ENCODE measurements at regions not wholly inside any gene's neighbourhood (a gene's known extent, or its start where the extent isn't known, plus 50 kb on each side); places are given as distances from the start of the nearest gene placed in this dataset.
"Not testable (repeated sequence)": the region's sequence is repeated elsewhere in the genome, so short reads cannot be mapped to it uniquely, and the experiment has no call there.

DNA sequence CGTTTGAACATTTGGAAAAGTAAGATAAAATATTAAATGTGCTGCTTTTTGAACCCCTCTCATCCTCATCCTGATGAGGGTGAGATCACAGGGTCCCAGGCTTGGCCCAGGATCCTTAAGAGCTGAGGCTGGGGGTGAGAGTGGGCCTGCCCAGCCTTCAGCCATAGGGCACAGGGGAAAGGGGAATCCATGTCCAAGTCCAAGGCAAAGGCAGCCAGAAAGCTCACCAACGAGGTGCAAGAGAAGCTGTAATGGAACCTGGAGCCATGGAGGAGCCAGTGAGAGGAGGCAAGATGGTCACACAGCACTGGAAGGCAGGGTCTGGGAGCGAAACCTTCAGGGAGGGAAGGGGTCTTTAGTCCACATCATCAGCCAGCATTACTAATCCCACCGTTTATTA is 191.9 kb downstream of the RRAGC start:
- no peak for DNase-seq (ENCODE audit: low spot score)

DNA sequence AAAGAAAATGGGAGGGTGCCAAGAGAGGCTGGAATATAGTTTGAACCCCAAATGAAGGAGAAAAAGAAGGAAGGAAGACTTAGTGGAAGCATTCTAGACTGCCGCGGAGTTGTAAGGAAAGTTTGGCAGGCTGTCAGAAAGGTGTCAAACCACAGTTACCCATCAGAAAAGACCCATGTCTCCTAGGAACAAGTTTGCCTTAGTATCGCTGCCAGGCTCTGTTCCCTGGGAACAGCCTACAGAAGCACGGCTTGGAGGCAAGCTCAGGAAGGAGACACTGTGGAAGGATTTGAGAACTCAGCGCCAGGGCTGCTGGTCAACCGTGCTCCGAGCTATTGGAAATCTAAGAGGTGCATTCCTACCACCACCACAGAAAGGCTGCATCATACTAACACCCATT is 197.4 kb downstream of the RRAGC start:
- DNase-seq (ENCODE audit: low spot score): no peak

DNA sequence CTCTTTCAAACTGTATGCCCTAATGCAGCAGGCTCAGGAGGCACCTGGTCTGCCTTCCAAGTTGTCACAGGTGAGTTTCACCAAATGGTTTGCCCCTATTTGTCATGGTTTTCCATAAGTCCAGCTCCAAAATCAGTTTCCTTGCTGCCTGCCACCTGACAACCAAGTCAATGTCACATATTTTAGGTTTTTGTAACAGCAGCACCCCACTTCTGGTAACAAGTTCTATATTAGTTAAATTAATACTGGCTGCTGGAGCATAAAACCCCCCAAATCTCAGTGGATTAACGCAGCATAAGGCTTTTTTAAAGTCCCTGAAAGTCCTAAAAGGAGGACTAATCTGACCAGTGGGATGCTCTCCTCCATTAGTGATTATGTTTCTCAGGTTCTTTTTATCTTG is 200.7 kb downstream of the RRAGC start:
- DNase-seq (ENCODE audit: low spot score): no peak

DNA sequence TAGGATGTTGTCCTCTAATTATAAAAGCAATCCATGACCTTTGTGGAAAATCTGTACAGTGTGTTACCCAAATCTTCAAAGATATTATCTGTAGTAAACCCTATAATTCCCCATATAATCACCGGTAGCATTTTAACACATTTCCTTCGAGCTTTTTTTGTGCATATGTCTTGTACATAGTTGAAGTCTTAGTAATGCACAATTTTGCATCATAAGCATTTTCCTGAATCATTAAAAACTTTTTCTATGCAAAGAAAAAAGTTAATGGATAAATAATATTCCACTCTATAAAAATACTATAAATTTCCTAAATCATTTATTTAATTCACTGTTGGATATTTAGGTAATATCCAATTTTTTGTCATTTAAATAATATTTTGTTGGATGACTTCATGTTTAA is 201.7 kb downstream of the RRAGC start:
- no peak for DNase-seq (ENCODE audit: low spot score)

DNA sequence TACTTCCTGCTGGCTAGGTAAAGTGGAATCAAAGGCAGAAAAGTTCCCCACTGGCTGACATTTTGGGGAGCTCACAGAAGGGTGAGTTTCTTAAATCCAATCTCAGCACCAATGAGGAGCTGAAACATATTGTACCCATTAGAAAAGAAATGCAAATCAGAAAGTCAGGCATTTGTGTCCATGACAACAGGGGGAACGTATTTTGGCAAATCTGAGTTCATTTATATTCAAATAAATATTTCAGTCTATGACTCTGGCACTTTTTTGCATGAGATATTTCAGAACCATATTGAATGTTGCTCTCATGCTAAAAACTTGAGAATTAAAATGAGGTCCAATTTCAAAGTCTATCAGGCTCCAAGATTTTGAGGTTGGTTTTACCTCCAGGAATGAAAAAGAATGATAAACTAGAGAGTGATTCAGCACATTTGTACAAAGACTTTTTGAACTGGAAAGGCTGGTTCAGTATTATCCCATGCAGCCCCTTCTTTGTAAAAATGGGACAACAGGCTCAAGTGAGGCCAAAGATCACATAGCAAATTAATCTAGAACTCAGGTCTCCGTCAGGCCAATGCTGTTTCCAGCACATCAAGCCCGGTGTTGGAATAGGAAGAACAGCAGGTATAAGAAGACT is 202.2 kb downstream of the RRAGC start:
- DNase-seq (ENCODE audit: low spot score): no peak

DNA sequence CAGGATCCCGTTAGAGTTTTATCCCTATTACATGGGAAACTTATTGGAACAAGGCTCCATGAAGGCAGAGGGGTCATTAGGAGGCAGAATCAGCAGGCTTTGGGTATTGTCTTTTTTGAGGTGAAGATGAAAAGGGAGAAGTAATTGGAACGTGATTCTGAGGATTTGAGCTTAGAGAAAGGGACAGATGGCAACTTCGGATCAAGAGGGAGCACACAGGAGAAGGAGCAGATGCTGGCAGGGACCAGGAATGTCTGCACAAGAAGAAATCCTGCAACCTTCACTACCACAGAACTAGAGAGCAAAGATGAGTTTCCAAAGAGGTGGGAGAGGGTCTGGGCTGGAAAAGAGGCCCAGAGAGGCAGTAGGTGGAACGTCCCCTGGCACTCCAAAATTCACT is 202.8 kb downstream of the RRAGC start:
- DNase-seq (ENCODE audit: low spot score): no peak

DNA sequence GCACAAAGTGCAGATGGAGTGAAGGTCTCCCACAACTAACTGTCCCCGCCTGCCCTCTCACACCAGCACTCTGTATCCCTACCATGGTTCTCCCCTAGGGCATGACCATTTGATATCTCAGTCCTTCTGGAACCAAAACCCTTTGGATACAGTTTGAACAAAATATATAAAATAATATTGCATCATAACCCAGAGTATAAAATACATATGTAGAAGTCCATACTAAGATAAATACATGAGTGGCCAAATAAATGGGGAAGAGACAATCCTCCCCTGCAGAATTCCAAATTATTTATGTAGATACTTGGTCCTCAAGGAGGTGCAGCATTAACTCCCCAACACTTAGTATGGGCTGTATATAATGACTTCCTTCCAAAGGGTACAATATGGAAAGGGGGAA is 207.4 kb downstream of the RRAGC start:
- no peak for DNase-seq (ENCODE audit: low spot score)

DNA sequence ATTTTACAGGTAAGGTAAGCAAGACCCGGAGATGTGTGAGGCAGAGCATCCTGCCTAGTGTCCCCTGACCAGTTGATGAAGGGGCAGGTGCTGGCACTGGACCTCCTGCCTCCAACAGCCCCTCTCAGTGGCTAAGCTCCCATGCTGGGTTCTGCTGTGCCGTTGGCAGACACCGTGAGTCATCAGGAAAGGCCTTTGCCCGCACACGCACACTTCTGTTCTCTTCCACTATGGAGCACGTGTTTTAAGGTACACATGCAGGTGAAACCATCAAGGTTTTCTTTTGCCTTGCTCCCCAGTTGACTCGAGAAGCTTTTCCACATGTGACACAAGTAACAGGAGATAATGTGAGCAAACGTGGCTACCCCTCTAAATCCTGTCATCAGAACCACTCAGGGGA is 207.9 kb downstream of the RRAGC start:
- no peak for DNase-seq (ENCODE audit: low spot score)

DNA sequence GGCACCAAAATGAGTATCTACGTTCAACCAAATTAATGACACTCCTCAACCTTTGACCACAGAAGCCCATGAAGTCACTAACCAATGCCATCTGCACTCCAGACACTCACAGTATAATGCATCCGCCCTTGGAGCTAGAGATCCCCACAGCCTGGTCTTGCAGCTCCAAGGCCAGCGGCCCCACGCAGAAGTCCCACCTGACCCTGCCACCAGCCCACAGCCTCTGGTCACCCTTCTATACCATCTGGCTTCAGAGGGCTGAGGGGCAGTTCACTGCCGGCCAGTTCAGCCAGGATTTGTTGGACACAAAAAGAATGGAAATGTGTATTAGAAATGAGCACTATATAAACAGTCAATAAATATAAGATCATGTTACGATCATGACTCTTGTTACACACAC is 211.2 kb downstream of the RRAGC start:
- no peak for DNase-seq (ENCODE audit: low spot score)

DNA sequence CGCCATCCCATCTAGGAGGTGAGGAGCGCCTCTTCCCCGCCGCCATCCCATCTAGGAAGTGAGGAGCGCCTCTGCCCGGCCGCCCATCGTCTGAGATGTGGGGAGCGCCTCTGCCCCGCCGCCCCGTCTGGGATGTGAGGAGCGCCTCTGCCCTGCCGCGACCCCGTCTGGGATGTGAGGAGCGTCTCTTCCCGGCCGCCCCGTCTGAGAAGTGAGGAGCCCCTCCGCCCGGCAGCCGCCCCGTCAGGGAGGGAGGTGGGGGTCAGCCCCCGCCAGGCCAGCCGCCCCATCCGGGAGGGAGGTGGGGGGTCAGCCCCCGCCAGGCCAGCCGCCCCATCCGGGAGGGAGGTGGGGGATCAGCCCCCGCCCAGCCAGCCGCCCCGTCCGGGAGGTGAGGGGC is 212.2 kb downstream of the RRAGC start:
- DNase-seq (ENCODE audit: low spot score): not testable (repeated sequence)

DNA sequence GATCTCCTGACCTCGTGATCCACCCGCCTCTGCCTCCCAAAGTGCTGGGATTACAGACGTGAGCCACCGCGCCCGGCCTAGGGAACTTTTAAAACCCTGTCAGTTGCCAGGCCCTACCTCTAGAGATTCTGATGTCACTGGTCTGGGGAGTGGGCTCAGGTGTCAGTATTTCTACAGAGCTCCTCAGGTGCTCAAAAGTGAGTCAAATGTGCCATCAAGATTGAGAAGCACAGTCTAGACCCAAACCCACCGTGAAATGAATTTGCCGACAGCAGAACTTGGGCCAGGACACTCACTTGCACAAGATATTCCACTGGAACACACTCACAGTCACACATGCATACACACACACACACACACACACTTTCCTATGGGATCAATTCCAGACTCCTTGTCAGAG is 215.5 kb downstream of the RRAGC start:
- no peak for DNase-seq (ENCODE audit: low spot score)

DNA sequence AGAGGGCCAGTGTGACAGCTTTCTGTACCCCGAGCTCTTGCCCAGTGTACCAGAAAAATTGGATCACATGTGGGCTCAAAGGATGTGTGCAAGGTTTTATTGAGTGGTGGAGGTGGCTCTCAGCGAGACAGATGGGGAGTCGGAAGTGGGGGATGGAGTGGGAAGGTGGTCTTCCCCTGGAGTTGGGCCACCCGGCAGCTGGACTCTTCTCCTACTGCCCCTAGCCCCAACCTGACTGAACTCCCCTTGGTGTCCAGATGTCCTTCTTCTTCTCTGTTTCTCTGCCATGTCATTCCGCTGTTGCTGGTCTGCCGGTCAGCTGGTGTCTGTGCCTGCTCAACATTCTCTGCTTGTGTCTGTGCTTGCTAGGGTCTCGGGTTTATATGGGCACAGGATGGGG is 217.9 kb downstream of the RRAGC start:
- no peak for DNase-seq (ENCODE audit: low spot score)

DNA sequence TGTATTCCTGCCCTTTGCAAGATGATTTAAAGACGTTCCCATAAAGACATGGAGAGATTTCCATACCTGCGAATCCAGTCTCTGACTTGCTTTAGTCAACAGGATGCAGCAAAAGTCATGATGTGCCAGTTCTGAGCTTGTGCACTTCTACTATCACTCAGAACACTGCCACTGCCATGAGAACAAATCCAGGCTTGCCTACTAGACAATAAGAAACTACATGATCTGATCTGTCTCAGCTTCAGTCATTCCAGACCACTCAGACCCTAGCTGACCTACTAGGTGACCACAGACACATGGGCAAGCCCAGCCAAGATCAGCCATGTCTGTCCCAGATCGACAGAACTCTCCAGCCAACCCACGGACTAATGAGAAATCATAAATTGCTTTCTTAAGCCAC is 219.2 kb downstream of the RRAGC start:
- no peak for DNase-seq (ENCODE audit: low spot score)

DNA sequence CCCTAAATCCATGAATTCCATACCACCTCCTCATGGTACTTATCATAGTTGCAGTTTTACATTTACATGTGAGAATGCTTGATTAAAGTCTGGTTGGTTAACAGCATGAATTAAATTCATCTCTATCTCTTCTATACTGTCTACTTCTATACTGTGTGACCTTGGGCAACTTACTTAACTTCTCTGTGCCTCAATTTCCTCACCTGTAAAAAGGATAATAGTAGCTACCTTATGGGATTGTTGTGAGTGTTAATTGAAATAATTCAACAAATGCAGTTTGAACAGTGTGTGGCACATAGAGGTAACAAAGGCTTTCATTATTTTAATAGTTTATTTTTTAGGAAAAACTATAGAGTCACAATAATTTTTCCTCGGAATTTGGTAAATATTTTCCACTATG is 231.3 kb downstream of the RRAGC start:
- DNase-seq (ENCODE audit: low spot score): no peak

DNA sequence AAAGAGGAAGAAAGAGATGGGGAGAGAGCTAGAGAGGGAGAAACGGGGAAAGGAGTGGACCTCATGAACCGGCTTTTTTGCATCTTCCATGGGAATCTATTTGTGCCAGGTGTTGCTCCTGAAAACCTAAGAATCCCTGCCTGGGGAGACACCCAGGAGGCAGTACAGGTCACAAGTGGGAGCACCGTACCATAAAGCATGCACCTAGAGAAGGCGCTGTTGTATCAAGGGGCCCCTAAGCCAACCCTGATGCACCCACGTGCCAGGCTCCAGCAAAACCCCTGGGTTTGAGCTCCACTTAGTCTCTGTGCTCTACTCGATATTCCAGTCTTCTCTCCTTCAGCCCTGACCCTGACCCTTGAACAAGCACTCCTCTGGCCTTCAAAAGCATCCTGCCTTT is 233.6 kb downstream of the RRAGC start:
- DNase-seq (ENCODE audit: low spot score): no peak

DNA sequence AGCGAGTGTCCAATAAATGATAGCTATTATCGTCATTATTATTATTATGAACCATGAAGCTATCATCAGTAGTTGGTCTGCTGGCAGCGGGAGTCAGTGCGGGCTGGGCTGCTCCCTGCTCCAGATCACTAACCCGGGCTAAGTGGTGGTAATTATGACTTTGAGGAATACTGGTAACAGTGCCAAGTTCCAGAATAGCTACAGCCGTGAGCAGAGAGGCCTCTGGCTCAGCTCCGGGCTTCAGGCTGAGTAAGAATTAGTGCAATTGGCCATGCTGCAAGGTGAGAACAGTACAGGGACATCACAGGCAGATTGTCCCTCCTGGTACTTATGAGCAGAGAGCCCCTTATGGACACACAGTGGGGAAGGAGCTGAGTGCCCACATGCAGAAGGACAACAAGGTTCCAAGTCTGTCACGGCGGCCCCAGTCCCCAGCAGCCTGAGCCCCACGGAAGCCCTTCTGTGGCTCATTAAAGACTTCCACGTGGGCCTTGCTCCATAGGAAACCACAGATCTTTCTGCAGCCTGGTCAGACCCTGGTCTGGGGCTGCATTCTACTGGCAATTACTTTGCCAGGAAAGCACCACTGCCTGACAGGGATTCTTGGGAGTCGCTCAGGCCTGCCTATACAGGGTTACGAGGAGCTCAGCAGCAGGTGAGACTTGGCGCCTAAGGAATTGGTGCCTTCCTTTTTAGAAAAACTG is 235.1 kb downstream of the RRAGC start:
- no peak for DNase-seq (ENCODE audit: low spot score)

DNA sequence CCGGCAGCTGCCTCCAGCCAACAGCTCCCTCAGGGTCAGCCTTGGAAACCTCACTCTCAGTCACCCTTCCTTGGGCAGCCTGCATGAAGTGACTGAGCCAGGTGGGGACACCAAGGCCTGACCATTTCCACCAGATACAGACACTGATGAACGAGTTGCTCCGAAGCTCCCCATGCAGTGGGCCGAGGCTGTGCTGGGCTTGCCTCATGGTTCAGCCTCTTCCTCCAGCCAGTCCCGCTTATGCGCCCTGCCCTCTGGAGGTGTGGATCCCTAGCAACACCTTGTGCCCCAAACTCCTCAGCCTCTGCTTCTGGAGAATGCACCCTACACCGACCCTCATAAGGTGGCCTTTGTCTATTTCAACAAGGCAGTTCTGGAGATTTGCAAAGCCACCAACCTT is 236.0 kb downstream of the RRAGC start:
- no peak for DNase-seq (ENCODE audit: low spot score)

DNA sequence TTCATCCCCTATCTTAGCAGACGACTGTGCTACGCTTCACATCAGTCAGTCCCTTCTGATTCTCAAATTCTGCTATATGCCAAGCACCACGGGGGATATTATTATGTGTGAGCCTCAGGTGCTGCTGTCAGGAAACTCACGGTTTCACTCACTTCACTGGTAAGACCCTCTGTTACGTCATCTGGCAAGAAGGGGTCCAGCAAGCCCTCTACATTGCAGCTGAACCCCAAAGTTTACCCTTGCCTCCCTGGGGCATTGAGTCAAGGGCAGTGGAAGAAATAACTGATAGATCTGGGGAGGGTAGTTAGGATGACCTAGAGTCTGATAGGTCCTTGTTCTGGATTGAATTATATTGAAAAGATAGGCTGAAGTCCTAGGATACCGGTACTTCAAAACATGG is 237.4 kb downstream of the RRAGC start:
- no peak for DNase-seq (ENCODE audit: low spot score)

DNA sequence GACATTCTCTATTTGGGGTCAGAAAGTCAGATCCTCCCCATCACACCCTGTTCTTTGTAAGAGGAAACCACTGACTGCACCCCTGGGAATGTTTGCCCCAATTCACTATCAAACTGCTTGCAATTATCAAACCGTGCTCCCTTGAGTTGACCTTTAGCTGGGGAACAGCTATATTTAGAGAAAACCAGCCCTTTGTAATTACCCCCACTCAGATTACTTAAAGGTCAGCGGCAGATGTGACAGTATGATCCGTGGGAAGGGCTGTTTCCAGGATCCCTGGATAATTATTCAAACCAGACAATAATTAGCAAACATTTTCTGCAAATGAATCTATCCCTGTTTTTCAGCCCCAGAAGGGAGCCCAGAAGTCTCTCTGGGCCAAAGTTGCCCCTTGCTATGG is 242.7 kb downstream of the RRAGC start:
- no peak for DNase-seq (ENCODE audit: low spot score)

DNA sequence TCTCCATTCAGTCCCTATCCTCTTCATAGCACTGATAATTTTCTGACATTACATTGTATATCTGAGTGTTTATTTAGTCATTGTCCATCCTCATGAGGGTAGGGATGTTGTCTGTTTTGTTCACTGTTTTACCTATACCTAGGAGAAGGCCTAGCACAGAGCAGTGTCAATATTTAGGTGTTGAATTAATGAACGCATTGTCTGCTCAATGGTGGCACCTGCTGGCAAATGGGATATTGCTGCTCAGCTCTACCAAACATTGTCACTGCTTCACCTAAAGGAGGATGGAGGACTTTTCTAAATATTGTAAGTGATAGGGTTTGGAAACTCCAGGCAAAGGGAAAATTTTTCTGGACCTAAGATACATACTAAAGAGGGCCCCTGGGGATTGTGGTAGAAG is 243.9 kb downstream of the RRAGC start:
- no peak for DNase-seq (ENCODE audit: low spot score)

DNA sequence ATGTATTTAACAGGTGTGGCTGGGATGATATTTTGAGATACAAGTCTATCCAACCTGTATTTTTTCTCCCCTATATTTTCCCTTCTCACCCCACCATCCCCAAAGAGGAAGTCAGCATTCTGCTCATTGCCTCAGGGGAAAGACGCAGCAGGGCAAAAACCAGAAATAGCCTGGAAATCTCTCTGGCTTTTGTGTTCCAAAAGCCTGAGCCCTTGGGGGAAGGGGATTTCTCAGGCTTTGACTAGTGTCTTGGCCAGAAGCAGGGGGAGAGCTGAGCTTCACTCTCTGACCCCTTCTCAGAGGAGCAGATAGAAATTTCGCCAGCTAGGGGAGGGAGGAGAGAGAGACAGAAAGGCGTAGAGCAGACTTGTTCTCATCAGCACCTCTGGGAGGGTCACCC is 244.7 kb downstream of the RRAGC start:
- DNase-seq (ENCODE audit: low spot score): no peak

DNA sequence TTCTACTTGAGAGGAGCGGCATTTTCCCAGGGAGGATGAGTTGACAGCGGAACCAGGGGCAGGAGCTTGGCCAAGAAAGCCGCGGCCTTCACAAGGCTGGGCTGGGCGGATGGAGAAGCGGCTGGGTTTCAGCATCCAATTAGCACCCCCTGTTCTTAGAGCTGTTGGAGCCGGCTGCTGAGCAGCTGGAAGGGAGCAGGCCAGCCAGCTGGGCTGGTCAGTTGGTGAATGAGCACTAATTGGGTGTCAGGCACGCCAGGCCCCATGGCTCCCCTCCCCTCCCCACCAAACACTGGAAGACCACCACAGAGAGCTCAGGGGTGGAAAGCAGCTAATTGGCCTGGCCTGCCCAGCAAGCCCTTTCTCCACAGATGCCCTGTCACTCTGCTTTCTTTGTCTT is 245.6 kb downstream of the RRAGC start:
- DNase-seq (ENCODE audit: low spot score): no peak

DNA sequence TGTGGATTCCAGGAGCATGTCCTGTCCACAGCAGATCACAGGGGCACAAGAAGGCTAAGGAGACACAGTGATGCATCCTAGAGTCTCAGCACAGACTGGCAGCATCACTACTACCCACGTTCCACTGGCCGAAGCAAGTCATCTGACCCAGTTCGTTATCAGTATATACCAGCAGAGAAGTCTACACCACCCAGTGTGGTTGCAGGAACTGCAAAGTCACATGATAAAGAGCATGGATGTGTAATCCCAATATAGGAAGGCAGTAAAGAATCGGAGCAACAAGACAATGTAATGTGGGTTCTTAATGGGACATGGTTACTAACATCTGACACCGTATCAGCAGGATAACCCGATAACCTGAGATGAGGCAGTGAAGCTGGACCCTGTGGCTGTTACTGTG is 246.6 kb downstream of the RRAGC start:
- DNase-seq (ENCODE audit: low spot score): no peak

DNA sequence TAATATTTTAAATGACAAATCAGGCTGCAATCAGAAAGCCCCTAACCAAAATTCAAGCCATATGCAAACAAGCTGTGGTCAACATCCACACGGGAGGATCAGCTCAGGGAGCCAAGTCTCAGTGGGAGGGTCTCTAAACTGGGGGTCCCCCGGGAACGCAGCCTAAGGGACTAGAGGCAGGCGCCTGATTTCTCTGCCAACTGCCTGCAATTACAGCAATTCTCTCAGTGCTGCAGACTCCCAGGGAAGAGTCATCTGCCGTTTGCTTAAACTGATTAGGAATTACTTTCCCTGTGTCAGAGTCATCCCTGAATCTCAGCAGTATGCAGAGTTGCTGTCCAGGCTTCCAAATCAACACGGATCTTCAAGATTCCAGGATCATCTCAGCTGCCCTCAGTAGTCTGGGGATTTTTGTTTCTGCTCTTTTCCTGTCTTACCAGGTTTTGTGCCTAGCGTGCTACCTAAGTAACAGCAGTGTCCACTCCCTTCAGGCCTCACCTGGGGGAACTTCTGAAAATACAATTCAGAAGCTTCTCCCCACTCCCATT is 247.8 kb downstream of the RRAGC start:
- no peak for DNase-seq (ENCODE audit: low spot score)
